ENCODE measurements at regions not wholly inside any gene's neighbourhood (a gene's known extent, or its start where the extent isn't known, plus 50 kb on each side); places are given as distances from the start of the nearest gene placed in this dataset.
"Not testable (repeated sequence)": the region's sequence is repeated elsewhere in the genome, so short reads cannot be mapped to it uniquely, and the experiment has no call there.

- DNase-seq (ENCODE audit: low spot score): no peak
Measured at GRCh38 chr21:28072601-28073000, 920.1 kb downstream of the LTN1 start.

GRCh38 chr21:28069450-28069923, 923.2 kb downstream of the LTN1 start:
- peak; percentile 28 for DNase-seq (ENCODE audit: low spot score)

GRCh38 chr21:28068455-28069358, 924.0 kb downstream of the LTN1 start:
- no peak for DNase-seq (ENCODE audit: low spot score)

DNA sequence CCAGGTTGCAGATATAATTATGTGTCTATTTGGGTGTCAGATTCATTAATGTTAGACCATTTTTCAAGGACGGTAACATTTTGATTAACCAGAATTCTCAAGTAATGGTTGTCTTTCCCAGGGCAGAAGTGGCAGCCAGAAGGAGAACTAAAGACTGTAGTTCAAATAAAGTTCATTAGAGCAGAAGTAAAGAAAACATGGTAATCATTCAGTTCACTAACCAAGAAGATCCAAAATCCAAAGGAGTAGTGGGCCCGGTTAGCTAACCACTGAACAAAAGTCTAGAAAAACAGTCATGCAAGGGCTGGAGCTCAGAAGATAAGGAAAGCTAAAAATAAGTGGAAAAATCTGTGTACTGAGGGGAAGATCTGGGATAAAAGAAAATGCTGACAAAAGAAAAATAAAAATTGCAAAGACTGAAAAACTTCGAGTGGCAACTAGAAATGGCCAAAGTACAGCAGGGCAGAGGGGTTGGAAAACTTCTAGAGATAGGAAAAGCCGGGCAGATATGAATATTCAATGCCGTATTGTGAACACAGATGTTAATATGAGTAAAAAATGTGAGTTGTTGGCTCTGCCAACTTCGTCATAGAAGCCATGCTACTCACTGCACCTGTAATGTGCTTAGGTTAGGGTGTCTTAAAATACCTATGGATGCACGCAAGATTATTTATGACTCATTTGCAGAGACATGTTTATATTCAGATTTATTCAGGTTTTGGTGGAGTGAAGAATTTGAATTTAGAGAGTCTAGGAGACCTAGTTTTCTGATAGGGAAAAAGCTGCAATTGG, 925.9 kb downstream of the LTN1 start:
- no peak for DNase-seq (ENCODE audit: low spot score)

DNA sequence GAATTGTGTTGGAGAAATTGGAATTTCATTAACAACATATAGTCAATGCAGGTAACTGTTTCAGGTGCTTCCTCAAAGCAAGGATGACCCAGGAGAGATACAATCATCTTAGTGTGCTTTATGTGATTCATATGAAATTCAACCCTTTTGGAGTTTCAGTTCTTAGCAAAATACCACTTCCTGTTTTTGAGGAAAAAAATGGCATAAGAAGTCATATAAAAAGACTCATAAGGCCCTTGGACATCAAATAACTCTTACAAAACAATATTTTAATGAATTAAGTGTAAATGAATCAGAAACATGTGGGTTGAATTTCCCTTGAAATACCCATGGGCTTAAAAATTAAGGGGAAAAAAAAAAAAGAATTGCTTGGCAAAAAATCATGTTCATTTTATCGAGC, 926.6 kb downstream of the LTN1 start:
- no peak for DNase-seq (ENCODE audit: low spot score)

DNA sequence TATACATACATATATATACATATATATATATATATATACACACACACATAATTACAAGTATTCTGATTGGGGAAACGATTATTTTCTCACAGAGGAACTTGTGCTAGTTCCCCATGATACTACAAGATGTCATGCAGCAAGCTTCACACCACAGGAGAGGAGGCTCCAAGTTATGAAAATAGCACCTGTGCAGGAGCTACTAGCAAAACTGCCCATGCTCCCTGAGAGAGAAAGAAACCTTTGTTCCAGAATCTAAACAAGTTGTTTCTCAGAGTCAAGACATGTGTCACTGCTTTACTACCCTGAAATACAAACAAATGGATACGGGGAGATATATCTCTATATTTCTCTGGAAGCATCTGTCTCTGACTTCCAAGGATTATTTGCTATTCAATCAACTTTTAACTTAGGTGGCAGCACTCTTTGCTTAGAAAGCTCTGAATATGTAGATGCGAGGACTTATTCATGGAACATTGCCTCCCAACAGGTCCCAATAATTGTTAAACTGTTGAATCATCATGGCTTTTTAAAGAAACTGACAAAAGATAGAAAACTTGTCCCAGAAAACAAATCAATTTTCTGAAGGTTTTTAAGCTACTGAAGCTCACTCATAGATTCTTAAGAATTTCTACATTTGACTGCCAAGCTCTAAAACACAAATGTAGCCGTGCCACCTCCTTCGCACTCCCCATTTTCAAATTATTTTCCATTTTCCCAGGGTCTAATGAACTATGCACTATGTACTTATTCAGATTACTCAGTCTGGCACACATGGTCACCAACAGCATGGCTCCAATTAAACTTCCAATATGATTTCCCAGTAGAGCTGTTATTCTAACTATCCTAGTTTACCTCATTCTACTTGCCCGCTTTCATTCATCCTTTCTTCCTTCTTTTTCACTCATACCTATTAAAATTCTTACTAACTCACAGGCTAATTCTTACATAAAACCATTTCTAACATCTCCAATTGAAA, 929.1 kb downstream of the LTN1 start:
- DNase-seq (ENCODE audit: low spot score): no peak

DNA sequence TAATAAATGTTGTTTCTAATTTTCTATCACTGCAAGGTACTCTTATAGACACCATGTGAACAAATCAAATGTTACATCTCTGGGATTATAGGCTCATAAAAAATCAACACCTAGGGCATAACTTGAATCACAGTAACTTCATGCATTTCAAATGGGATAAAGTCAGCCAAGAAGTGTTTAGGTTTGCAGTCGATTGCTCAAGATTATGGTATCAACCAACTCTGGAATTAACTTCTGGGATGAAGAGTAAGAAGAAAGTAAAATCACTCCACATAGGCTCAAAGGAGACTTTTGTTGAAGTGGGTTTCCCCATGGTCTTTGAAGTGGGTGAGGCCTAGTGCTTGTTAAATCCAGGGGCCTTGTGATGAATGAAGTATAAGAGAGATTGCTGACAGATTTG, 939.7 kb downstream of the LTN1 start:
- DNase-seq (ENCODE audit: low spot score): not testable (repeated sequence)

GRCh38 chr21:28051649-28052048, 941.0 kb downstream of the LTN1 start:
- DNase-seq (ENCODE audit: low spot score): peak; percentile 13

DNA sequence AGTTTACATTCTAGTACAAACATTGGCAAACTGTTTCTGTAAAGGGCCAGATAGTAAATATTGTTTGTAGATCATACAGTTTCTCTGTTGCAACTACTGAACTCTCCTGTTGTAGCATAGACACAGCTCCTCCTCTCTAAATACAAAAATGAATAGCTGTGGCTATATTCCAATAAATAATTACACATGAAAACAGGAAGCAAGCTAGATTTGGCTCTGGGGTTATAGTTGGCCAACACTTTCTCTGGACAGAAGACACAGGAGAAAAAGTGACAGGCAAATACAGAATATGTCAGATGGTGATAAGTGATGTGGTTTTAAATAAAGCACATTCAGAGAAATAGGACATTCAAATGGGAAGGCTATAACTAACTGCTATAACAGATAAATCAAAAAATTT, 957.0 kb downstream of the LTN1 start:
- not testable (repeated sequence) for DNase-seq (ENCODE audit: low spot score)

- not testable (repeated sequence) for DNase-seq (ENCODE audit: low spot score)
Measured at GRCh38 chr21:28034916-28035315, 957.8 kb downstream of the LTN1 start.

DNA sequence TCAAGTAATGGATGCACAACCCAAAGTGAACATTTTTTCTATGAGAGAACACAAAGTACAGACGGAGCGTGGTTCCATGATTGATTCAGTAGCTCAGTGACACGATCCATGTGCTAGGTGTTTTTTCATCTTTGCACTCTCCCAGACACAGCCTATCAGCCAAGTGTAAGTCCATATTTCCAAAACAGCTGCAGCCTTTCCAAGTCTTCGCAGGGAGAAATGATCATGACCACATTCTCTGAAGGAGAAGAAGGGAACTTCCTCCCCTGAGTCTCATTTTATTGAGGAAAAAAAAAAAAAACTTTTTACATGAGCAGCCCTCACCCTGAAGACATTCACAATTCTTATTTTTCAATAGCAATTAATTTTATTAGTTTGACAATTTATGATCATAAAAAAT, 958.3 kb downstream of the LTN1 start:
- DNase-seq (ENCODE audit: low spot score): not testable (repeated sequence)

DNA sequence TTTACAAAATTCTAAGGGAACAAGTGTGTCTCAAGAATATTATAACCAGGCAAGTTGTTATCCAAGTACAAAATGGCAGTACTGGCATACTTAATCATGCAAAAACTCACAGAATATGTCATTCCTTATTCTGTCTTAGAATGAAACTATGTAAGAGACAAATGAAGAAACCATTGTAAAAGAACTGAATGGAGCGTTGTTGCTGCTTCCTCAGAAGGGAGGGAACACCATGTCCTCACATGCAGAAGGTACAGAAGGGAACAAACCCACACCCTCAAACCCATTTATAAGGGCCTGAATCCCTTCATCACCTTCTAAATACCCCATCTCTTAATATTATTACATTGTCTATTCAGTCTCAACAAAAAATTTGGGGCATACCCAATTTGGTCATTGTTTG, 960.0 kb downstream of the LTN1 start:
- not testable (repeated sequence) for DNase-seq (ENCODE audit: low spot score)

DNA sequence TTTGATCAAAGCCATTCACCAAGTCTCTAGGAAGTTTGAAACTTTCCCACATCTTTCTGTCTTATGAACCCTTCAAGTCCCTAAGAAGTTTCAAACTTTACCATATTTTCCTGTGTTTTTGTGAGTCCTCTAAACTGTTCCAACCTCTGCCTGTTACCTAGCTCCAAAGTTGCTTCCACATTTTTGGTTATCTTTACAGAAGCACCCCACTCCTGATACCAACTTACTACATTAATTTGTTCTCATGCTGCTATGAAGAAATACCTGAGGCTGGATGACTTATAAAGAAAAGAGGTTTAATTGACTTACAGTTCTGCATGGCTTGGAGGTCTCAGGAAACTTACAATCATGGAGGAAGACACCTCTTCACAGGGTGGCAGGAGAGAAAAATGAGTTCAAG, 961.6 kb downstream of the LTN1 start:
- not testable (repeated sequence) for DNase-seq (ENCODE audit: low spot score)

GRCh38 chr21:28025111-28025510, 967.6 kb downstream of the LTN1 start:
- DNase-seq (ENCODE audit: low spot score): no peak

DNA sequence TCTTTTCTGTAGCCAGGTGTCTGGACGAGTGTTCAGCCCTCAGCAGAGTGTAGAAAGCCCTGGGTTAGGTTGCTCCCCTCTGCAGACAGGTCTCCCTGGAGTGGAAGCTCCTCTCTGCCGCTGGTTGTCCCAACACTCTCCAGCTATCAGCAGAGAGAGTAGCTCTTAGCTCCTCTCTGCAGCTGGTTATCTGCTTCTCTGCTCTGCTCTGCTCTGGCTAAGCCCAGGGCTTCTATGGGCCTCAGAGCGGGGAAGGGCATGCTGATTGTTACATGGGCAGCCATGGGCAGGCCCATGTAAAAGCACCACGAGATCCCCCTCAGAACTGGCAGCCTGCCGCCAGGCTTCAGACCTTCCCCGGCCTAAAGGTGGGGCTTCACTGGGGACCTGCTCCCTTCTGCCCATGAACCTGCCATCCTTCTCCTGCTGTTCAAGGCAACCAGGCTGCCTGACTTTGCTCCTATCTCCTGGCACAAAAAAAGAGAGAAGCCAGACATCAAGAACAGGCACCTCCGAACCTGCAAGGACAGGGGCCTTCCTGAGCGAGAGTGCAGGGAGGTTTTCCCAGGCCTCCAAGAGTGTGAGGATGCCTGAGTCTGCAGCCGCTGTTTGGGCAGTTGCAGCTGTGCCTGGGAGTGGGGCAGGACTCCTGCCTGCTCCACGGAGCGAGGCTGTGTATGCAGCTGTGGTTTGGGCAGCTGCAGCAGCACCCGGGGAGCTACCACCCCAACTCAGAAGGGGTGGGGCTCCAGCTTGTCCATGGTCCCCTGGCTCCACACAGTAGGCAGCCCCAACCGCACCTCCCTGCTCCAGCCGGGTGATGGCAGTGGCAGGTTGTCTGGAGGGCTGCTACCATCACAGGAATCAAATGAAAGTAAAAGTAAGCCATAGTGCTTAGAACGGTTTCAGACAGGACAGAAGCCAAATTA, 973.7 kb downstream of the LTN1 start:
- no peak for DNase-seq (ENCODE audit: low spot score)

DNA sequence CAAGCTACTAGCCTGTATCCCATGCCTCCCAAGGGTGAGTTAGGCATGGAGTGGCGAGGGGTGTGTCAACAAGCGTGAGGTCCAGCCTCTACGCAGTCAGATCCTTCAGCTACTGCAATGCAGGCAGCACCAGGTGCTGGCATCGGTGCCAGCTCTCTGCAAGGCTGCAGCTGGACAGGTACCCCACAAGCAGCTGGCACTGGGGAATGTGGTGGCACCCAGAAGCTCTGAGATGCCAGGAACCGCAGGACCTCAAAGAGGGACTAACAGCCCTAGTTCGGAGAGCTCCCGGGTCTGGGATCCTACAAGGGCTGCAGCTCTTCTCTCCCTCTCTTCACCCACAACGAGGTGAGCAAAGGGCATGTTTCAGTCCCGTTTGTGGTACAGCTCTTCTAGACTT, 974.5 kb downstream of the LTN1 start:
- DNase-seq (ENCODE audit: low spot score): no peak

GRCh38 chr21:28016571-28016970, 976.1 kb downstream of the LTN1 start:
- DNase-seq (ENCODE audit: low spot score): no peak

- not testable (repeated sequence) for DNase-seq (ENCODE audit: low spot score)
Measured at GRCh38 chr21:28013123-28013522, 979.6 kb downstream of the LTN1 start.

GRCh38 chr21:28011970-28012369, 980.7 kb downstream of the LTN1 start:
- DNase-seq (ENCODE audit: low spot score): not testable (repeated sequence)

- not testable (repeated sequence) for DNase-seq (ENCODE audit: low spot score)
Measured at GRCh38 chr21:28008245-28008644, 984.4 kb downstream of the LTN1 start.

DNA sequence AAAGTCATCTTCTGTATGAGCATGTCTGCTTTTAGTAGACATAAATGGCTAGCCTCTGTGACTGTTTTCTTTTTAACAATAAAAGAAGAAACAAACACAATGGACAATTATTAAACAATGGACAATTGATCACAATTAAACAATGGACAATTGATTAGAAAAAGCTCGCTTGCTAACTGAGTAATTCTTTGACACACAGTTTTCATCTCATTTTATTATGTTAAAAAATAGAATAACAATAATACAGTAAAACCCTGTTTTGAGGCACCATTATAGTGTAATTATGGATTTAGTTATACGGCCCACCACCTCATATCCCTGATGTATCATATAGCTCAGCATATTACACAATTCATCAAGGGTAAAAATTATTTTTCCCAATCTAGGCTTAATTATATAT, 989.0 kb downstream of the LTN1 start:
- DNase-seq (ENCODE audit: low spot score): not testable (repeated sequence)
